Activated CD4-positive, alpha-beta memory T cell treated with anti-CD3 and anti-CD28 coated beads, Interleukin-2, amount 10 ng/mL, durations not matched to agents 7 days and 5 days (primary cell): ENCODE measurements at regions not wholly inside any gene's neighbourhood (a gene's known extent, or its start where the extent isn't known, plus 50 kb on each side); places are given as distances from the start of the nearest gene placed in this dataset.
"Not testable (repeated sequence)": the region's sequence is repeated elsewhere in the genome, so short reads cannot be mapped to it uniquely, and the experiment has no call there.

Experiments used
- CTCF ChIA-PET: fragments of 350-600 bp; sonication (Branson Sonifier 250); formaldehyde crosslinking; loops from one replicate; lab custom pipeline; 2021; ENCODE audit warnings: antibody characterized with exemption, inconsistent platforms; lab: Charles Lee
- POLR2A ChIA-PET: fragments of 350-600 bp; sonication (Branson Sonifier 250); formaldehyde crosslinking; loops from one replicate; lab custom pipeline; 2021; ENCODE audit warnings: antibody characterized with exemption; lab: Charles Lee
- DNase-seq: peaks from one replicate; pipeline ENCODE4 v3.0.0-alpha.2; 2020
- H3K27ac Mint-ChIP-seq: one replicate; pipeline ENCODE4 v1.8.0; 2021; ENCODE audit warnings: mild to moderate bottlenecking, mixed read lengths
- H3K27me3 Mint-ChIP-seq: one replicate; pipeline ENCODE4 v1.8.0; 2021; ENCODE audit warnings: mixed read lengths
- H3K36me3 Mint-ChIP-seq: one replicate; pipeline ENCODE4 v1.8.0; 2021; ENCODE audit warnings: low read depth, mixed read lengths
- H3K4me1 Mint-ChIP-seq: one replicate; pipeline ENCODE4 v1.8.0; 2021; ENCODE audit warnings: mixed read lengths
- H3K4me3 Mint-ChIP-seq: one replicate; pipeline ENCODE4 v1.8.0; 2021; ENCODE audit warnings: mild to moderate bottlenecking, mixed read lengths
- H3K9me3 Mint-ChIP-seq: one replicate; pipeline ENCODE4 v1.8.0; 2021; ENCODE audit warnings: mixed read lengths

DNA sequence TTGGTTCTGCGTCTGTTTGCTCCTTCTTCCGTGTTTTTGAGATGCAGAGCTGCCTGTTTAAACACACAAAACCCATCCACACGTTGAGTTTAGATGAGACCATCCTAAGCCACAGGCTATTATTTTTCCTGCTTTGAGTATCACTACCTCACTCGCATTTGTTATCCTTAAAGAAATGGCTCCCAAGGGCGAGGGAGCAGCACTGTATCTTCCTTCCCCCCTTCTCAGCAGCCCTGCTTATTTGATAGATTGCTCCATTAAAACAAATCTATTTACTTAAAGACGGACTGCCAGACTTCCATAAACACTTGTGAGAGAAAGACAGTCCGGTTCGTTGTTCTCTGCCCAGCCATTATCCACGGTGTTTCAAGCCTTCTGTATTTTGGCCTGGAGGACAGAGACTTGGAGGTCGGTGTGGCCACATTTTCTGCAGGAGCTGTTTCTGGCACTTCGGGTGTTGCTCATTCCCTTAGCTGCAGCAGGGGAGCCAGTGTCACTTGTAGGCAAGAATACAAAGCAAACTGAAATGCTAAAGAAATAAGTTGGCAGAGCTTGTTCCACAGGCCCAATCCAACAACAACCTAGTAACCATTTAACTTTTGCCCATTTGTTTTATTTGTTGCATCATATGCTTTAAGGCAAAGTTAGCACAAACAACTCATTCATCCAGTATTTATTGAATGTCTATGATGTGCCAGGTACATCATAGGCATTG is 275.4 kb downstream of the TTC6 start:
- H3K36me3 Mint-ChIP-seq: no peaks in the 10 kb centered on the region
- H3K27me3 Mint-ChIP-seq: no peaks in the 10 kb centered on the region
- no peak overlapping the region for H3K4me3 Mint-ChIP-seq
- H3K4me1 Mint-ChIP-seq: peaks cover 7% of the 10 kb centered on the region
- ChIA-PET CTCF (no interaction called here), POLR2A (no interaction called here)
- no peak for DNase-seq
- H3K9me3 Mint-ChIP-seq: no peaks in the 10 kb centered on the region
- no peak overlapping the region for H3K27ac Mint-ChIP-seq

GRCh38 chr14:37874065-37874428 is 278.6 kb downstream of the TTC6 start:
- H3K4me3 Mint-ChIP-seq, POLR2A ChIA-PET, H3K27ac Mint-ChIP-seq, H3K36me3 Mint-ChIP-seq, H3K27me3 Mint-ChIP-seq, H3K4me1 Mint-ChIP-seq, H3K9me3 Mint-ChIP-seq, DNase-seq: not testable (repeated sequence)
- CTCF ChIA-PET: interaction anchor here (1.2 to 2.0 kb wide), 6 partner anchors 164 to 642 kb away, joined by 3 to 9 read pairs (median 4); no protein-coding TSS in a partner anchor

DNA sequence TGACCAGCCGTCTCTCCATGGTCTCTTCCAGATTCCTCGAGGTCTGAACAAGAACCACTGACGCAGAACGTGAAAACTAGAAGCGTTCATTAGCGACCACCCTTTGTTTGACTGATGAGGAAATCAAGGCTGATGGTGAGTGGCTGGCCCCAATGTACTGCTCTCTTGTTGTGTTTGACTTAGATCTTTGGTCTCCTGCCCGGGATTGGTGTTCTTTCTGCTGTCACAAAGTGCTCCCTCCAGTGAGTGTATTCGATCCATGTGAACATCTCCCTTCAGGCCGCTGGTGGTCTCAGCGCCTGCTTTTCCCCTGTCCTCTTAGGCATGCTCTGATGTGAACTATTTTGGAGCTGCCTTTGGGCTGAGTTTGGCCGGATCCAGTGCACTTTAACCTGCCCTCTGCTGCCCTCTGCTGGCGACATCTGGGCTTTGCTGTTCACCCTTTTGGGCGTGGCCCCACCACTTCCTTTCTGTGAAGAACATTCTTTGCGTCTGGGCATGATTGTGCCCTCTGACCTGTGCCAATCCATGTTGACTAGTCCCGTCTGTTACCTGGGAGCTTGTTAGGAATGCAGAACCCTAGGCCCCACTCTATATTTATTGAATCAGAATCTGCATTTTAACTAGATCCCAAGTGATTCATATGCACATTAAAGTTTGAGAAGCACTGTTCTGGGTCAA is 279.1 kb downstream of the TTC6 start:
- H3K27me3 Mint-ChIP-seq: peaks cover 4% of the 10 kb centered on the region
- ChIA-PET POLR2A (no interaction called here), CTCF (interaction anchor here (0.8 to 2.0 kb wide), 8 partner anchors 18 to 644 kb away, joined by 3 to 9 read pairs (median 4); no protein-coding TSS in a partner anchor)
- no peaks in the 10 kb centered on the region for H3K36me3 Mint-ChIP-seq
- no peak overlapping the region for H3K27ac Mint-ChIP-seq
- DNase-seq: peak; percentile 88
- no peak overlapping the region for H3K4me3 Mint-ChIP-seq
- H3K4me1 Mint-ChIP-seq: peaks cover 7% of the 10 kb centered on the region
- H3K9me3 Mint-ChIP-seq: no peaks in the 10 kb centered on the region

DNA sequence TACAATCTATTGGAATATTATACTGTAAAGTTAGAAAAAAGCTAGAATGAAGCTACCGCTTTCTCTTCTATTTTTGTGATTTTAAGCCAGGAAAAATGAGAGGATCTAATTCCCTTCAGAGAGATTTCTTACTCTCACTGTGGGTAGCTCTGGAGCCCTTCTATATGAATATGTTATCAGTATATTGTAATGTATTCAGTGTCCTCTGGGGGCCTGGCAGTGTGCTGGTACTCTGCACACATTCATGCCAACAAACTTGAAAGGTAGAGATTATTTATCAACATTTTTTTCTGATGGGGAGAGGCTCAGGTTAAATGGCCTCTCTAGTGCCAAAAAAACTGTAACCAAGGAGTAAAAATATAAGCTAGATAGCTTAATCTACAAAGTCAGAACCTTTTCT is 292.8 kb downstream of the TTC6 start:
- DNase-seq: no peak
- H3K36me3 Mint-ChIP-seq: no peaks in the 10 kb centered on the region
- H3K4me3 Mint-ChIP-seq: no peak overlapping the region
- no peaks in the 10 kb centered on the region for H3K4me1 Mint-ChIP-seq
- H3K9me3 Mint-ChIP-seq: no peaks in the 10 kb centered on the region
- H3K27me3 Mint-ChIP-seq: no peaks in the 10 kb centered on the region
- CTCF ChIA-PET: no interaction called here
- POLR2A ChIA-PET: no interaction called here
- H3K27ac Mint-ChIP-seq: no peak overlapping the region

DNA sequence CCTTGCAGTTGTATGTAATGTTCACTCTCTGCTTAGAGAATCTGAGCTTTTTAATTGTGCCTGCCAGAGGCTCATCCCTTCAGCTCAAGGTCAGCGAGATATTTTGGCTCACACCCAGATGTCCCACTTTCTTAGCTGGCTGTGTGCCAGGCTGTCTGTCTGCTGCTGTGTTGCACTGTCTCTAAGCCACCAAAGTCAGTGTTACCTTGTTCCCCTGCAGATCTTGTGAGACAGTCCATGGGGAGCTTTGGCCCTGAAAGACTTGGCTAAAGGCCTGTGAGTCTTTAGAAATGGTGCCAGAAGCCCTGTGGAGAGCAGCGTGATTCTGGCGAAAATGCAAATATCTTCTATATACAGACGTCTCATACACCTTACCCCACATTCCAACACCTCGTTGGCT is 293.7 kb downstream of the TTC6 start:
- H3K4me3 Mint-ChIP-seq: no peak overlapping the region

DNA sequence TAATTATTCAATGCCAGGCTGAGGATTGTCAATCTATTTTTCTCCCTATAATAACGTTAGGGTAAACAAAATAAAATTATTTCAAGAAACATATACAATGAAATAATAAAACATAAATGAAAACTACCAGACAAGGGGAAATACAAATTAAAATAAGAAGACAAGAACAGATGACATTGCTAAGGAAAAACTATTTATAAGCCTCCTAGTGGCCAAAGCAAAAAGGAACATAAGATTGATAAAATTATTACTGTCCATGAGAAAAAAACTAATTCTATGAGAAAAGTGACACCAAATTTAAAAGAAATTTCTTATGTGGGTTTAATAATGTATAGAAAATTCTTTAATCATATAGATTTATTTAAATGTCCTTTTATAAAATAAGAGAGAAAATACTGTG is 294.7 kb downstream of the TTC6 start:
- POLR2A ChIA-PET: no interaction called here
- no peak for DNase-seq
- H3K4me1 Mint-ChIP-seq: no peaks in the 10 kb centered on the region
- H3K4me3 Mint-ChIP-seq: no peak overlapping the region
- H3K27me3 Mint-ChIP-seq: no peaks in the 10 kb centered on the region
- H3K36me3 Mint-ChIP-seq: no peaks in the 10 kb centered on the region
- no peaks in the 10 kb centered on the region for H3K9me3 Mint-ChIP-seq
- CTCF ChIA-PET: no interaction called here
- no peak overlapping the region for H3K27ac Mint-ChIP-seq

More for the DNA sequence above, 293.7 kb downstream of the TTC6 start:
- Mint-ChIP-seq H3K9me3 (no peaks in the 10 kb centered on the region), H3K4me1 (no peaks in the 10 kb centered on the region), H3K36me3 (no peaks in the 10 kb centered on the region), H3K27me3 (no peaks in the 10 kb centered on the region), H3K27ac (no peak overlapping the region)
- ChIA-PET CTCF (no interaction called here), POLR2A (no interaction called here)
- DNase-seq: no peak

DNA sequence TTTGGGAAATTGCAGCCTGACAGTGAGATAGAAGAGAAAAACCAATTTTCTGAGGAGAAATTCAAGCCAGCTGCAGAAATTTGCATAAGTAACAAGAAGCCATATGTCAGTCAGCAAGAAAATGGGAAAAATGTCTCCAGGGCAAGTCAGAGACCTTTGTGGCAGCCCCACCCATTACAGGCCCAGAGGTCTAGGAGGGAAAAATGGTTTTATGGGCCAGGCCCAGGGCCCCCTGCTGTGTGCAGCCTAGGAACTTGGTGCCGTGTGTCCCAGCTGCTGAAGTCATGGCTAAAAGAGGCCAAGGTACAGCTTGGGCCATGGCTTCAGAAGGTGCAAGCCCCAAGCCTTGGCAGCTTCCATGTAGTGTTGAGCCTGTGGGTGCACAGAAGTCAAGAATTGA is 296.1 kb downstream of the TTC6 start:
- CTCF ChIA-PET, H3K27me3 Mint-ChIP-seq, H3K4me1 Mint-ChIP-seq, H3K9me3 Mint-ChIP-seq, DNase-seq, H3K27ac Mint-ChIP-seq, POLR2A ChIA-PET, H3K36me3 Mint-ChIP-seq, H3K4me3 Mint-ChIP-seq: not testable (repeated sequence)

DNA sequence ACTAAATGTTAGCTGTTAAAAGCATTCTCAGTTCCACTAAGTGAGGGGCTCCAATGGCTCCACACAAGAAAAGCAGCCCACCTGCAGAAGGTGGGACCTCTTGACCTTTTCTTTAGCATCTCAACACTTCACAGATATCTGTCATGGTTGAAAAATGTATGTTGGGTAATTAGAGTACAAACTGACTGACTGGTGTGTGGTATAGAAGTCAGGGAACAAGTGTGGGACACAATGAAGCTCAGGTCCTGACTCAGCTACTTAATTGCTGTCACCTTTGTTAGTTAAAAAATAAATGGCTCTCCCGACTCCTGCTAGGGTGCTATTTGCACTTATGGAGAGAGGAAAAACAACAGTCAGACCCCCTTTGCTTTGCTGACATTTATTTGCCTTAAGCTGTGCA is 299.0 kb downstream of the TTC6 start:
- CTCF ChIA-PET: no interaction called here
- no peak overlapping the region for H3K4me3 Mint-ChIP-seq
- peaks cover 8% of the 10 kb centered on the region for H3K27me3 Mint-ChIP-seq
- H3K4me1 Mint-ChIP-seq: no peaks in the 10 kb centered on the region
- DNase-seq: no peak
- POLR2A ChIA-PET: no interaction called here
- H3K9me3 Mint-ChIP-seq: no peaks in the 10 kb centered on the region
- no peak overlapping the region for H3K27ac Mint-ChIP-seq
- no peaks in the 10 kb centered on the region for H3K36me3 Mint-ChIP-seq

DNA sequence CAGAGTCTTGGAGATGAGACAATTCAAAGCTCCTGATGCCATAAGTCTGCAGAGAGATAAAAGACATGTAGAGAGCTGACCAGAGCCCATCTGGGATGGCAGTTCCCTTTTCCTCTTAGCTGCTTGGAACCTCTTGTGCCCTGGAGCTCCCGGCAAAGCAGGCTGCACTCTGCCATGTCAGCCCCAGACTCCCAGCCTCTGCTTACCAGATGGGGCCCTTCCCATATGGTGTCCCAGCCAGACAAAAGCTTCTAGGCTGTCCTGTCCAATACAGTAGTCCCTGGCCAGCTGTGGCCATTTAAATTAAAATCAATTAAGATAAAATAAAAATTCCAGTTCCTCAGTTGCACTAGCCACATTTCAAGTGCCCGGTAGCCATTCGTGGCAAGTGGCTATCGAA is 303.9 kb downstream of the TTC6 start:
- Mint-ChIP-seq H3K4me1 (peaks cover 1% of the 10 kb centered on the region), H3K27ac (no peak overlapping the region), H3K4me3 (no peak overlapping the region), H3K9me3 (no peaks in the 10 kb centered on the region), H3K36me3 (no peaks in the 10 kb centered on the region), H3K27me3 (peaks cover 26% of the 10 kb centered on the region)
- ChIA-PET CTCF (no interaction called here), POLR2A (no interaction called here)
- DNase-seq: no peak

GRCh38 chr14:37900561-37900960 is 305.1 kb downstream of the TTC6 start:
- ChIA-PET CTCF (no interaction called here), POLR2A (no interaction called here)
- H3K4me3 Mint-ChIP-seq: no peak overlapping the region
- no peaks in the 10 kb centered on the region for H3K36me3 Mint-ChIP-seq
- no peaks in the 10 kb centered on the region for H3K9me3 Mint-ChIP-seq
- DNase-seq: no peak
- no peak overlapping the region for H3K27ac Mint-ChIP-seq
- H3K27me3 Mint-ChIP-seq: peaks cover 28% of the 10 kb centered on the region
- H3K4me1 Mint-ChIP-seq: peaks cover 1% of the 10 kb centered on the region

DNA sequence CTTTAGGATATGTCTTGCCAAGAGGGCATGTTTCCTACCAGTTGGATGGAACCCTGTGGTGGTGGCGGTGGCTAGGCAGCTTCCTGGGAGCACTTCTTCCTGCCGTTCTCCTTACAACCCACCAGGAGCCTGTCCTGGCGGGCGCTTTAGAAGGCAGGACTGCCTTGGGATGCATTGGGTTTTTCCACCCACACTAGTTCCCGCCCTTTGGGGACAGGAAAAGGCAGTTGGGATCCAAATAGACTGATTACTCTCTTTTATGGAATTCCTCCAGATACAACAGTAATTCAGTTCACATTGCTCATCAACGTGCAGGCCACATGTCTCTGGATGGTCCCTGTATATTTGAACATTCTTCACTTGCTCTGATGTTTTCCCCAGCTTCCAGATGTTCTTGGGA is 305.7 kb upstream of the SSTR1 start:
- Mint-ChIP-seq H3K27me3 (peaks cover 21% of the 10 kb centered on the region), H3K9me3 (no peaks in the 10 kb centered on the region), H3K4me3 (no peak overlapping the region), H3K4me1 (peaks cover 1% of the 10 kb centered on the region), H3K27ac (no peak overlapping the region), H3K36me3 (no peaks in the 10 kb centered on the region)
- ChIA-PET POLR2A (no interaction called here), CTCF (no interaction called here)
- no peak for DNase-seq

GRCh38 chr14:37903343-37904191 is 304.1 kb upstream of the SSTR1 start:
- H3K4me3 Mint-ChIP-seq: no peak overlapping the region
- DNase-seq: no peak
- POLR2A ChIA-PET: no interaction called here
- H3K4me1 Mint-ChIP-seq: peaks cover 1% of the 10 kb centered on the region
- no peaks in the 10 kb centered on the region for H3K36me3 Mint-ChIP-seq
- peaks cover 21% of the 10 kb centered on the region for H3K27me3 Mint-ChIP-seq
- CTCF ChIA-PET: interaction anchor here (0.7 kb wide), 1 partner anchor 700 kb away, joined by 3 read pairs; no protein-coding TSS in a partner anchor
- no peak overlapping the region for H3K27ac Mint-ChIP-seq
- no peaks in the 10 kb centered on the region for H3K9me3 Mint-ChIP-seq

DNA sequence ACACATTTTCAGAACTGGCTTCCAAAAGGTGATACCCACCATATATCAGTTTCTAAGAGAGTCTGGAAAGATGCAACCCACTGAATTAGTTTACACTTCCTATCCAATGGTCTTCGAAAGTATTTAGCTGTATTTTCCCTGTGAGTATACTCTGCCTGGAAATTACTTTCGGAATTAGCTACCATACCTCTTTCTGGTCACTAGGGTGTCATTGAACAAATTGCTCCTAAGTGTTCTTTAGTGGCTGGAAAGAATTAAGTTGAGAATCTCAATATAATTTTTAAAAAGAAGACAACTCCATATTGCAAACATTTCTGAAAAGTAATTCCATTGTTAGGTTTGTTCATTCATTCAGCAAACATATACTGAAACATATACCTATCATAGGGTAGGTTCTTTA is 283.1 kb upstream of the SSTR1 start:
- DNase-seq: no peak
- H3K36me3 Mint-ChIP-seq: no peaks in the 10 kb centered on the region
- H3K4me3 Mint-ChIP-seq: no peak overlapping the region
- ChIA-PET CTCF (no interaction called here), POLR2A (no interaction called here)
- H3K4me1 Mint-ChIP-seq: no peaks in the 10 kb centered on the region
- H3K9me3 Mint-ChIP-seq: no peaks in the 10 kb centered on the region
- H3K27me3 Mint-ChIP-seq: no peaks in the 10 kb centered on the region
- H3K27ac Mint-ChIP-seq: no peak overlapping the region
